SK-N-SH (cell line): ENCODE measurements at regions not wholly inside any gene's neighbourhood (a gene's known extent, or its start where the extent isn't known, plus 50 kb on each side); places are given as distances from the start of the nearest gene placed in this dataset.

Experiments
- FOSL2 ChIP-seq: IDR thresholded peaks from 2 replicates; pipeline ENCODE4 v1.4.0; 2012; ENCODE audit warnings: low read depth, mild to moderate bottlenecking, moderate library complexity, borderline replicate concordance
- SMC3 ChIP-seq: IDR thresholded peaks from 2 replicates; pipeline ENCODE4 v1.6.1; 2012; ENCODE audit warnings: low read depth, low read length, improper control_type of control experiment

- TF ChIP-seq FOSL2 (no peak), SMC3 (no peak)
Measured at GRCh38 chr1:192751260-192751659, 57.6 kb upstream of the RGS2 start.
